CD4-positive, alpha-beta T cell treated with Interleukin-2 at 100 ng/mL for 4 hours (primary cell): ENCODE measurements at regions not wholly inside any gene's neighbourhood (a gene's known extent, or its start where the extent isn't known, plus 50 kb on each side); places are given as distances from the start of the nearest gene placed in this dataset.
A peak's percentile ranks its signal among the peaks of the same experiment; 100 is the strongest.

Experiments
- DNase-seq: peaks from one replicate; pipeline ENCODE4 v3.0.0-alpha.2; 2020; ENCODE audit warnings: low spot score

DNA sequence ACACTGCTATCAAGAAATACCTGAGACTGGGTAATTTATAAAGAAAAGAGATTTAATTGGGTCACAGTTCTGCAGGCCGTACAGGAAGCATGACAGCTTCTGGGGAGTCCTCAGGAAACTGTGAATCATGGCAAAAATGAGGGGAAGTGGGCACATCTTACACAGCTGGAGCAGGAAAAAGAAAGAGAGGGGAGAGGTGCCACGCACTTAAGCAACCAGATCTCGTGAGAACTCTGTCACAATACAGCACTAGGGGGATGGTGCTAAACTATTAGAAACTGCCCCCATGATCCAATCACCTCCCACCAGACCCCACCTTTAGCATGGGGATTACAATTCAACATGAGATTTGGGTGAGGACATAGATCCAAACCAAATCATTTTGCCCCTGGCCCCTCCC, 105.5 kb upstream of the CPLX2 start:
- DNase-seq = no peak

- no peak for DNase-seq
Measured at GRCh38 chr5:175766963-175767362, 104.4 kb upstream of the CPLX2 start.

- DNase-seq = no peak
Measured at GRCh38 chr5:175772747-175773533, 98.4 kb upstream of the CPLX2 start.

- DNase-seq = no peak
Measured at GRCh38 chr5:175773534-175774070, 97.8 kb upstream of the CPLX2 start.

DNA sequence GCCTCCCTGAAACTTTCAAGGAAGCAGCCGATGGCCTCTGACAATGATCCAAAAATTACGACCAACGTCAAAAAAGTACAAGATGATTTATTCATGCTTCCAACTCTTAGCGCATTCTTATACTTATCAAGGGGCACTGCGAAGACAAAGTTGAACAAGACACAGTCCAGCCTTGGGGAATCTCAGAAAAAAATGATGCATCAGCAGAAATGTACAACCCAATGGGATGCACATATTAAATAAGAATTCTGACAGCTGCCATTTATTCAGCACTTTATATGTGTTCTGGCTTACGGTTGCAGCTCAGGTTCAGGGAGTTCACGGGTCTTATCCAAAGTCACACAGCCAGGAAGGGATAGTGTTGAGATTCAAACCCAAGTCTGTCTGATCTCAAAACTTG, 96.0 kb upstream of the CPLX2 start:
- no peak for DNase-seq

GRCh38 chr5:175778951-175779503, 92.4 kb upstream of the CPLX2 start:
- DNase-seq = no peak

- no peak for DNase-seq
Measured at GRCh38 chr5:175783739-175784138, 87.6 kb upstream of the CPLX2 start.

GRCh38 chr5:175784230-175784629, 87.1 kb upstream of the CPLX2 start:
- DNase-seq = no peak

DNA sequence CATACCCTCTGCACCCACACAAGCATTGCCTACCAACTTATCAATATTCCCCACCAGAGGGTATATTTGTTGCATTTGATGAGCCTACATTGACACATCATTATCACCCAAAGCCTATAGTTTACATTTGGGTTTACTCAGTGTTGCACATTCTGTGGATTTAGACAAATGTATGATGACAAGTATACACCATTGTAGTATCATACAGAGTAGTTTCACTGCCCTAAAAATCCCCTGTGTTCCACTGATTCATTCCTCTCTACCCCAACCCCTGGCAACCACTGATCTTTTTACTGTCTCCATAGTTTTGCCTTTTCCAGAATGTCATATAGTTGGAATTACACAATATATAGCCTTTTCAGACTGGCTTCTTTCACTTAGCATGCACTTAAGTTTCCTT, 85.7 kb upstream of the CPLX2 start:
- no peak for DNase-seq

DNA sequence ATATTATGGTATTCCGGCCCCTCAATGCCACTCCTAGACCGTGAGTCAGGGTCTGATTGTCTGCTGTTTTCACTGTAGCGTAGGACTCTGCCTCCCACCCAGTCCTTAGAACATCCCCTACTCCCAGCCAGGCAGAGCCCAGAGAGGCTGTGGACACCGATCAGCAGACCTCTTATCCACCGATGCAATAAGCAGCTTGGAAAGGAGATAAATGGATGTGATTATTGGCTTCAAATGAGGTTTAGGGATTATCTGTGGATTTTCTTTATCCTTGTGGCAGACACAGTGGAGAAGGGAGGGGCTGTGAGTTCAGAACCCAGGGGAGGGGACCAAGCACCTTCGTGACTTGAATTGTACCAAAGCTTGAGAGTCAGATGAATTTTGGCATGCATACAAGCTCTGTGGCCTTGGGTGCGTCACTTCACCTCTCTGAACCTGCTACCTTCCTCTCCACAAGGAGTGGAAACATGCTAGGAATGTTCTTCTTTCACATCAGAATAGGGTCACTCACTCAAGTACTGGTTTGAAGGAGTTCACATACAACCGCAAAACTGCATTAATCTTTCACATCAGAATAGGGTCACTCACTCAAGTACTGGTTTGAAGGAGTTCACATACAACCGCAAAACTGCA, 83.1 kb upstream of the CPLX2 start:
- DNase-seq = no peak

DNA sequence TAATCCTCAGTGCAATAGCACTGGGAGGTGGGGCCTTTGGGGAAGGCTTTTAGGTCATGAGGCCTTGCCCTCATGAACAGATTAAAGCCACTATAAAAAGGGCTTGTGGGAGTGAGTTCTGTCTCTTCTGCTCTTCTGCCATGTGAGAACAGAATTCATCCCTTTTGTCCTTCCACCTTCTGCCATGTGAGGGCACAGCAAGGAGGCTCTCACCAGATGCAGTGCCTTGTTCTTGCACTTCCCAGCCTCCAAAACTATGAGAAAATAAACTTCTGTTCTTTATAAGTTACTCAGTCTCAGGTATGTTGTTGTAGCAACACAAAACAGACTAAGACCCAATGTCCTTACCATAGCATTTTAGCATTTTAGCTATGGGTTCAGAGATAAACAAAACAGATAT, 81.7 kb upstream of the CPLX2 start:
- no peak for DNase-seq

GRCh38 chr5:175790796-175791195, 80.6 kb upstream of the CPLX2 start:
- no peak for DNase-seq

DNA sequence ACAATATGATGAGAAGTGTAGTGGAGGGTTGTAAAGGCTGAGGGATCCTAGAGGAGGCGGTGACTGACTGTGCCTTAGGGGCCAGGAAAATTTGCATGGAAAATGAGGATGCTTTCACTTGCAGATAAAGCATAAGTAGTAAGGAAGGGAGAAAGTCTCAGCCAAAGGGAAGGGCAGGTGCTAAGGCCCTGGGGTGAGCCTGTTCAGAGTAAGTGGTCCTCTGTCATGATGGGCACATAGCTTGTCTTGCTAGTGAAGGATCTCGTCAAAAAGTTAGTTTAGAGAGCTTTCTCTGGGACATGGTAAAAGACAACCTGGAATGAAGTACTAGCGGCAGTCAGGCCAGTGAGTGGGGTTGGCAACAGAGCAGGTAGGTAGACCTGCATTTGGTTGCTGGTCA, 75.4 kb upstream of the CPLX2 start:
- DNase-seq = no peak

DNA sequence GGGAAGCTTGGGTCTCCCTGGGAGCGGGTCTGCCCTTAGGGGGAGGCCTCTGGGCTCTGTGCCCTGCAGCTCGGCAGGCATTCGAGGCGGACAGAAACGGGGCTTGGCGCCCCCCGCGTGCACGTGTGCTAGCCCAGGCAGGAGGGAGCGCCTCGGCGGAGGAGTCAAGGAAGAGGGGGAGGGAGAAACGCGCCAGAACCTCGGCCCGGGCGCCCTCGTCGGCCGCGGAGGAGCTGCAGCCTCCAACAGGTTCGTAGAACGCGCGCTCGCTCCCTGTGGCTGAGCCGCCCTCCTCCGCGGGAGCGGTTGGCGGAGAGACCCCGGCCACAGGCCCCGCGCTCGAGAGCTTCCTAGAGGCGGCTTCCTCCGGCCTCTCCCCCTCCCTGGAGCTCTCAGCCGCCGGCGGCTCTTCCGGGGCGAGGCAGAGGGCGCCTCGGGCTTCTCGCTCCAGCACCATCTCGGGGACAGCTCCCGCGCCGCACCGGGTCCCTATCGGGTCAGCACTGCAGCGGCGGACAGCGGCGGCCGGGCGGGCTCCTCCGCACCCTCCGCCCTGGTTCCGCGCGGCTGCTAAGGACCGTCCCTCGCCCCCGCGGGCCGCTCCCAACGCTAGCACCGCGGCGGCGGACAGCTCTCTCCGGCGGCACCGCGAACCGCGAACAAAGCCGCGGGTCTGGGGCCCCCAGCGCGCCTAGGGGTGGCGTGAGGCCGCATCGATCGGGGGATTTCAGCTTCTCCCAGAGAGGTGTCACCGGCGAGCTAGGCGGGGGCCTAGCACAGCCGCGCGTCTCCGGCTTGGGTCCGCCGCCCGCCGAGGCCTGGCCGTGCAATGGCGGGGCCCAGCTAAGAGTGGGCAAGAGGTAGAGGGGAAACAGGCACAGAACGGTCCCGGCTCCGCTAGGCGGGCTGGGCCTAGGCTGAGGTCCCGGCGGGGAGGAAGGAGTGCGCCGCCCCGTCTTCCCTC, 74.6 kb upstream of the CPLX2 start:
- DNase-seq = peak; percentile 61

GRCh38 chr5:175797521-175798038, 73.8 kb upstream of the CPLX2 start:
- DNase-seq = no peak

DNA sequence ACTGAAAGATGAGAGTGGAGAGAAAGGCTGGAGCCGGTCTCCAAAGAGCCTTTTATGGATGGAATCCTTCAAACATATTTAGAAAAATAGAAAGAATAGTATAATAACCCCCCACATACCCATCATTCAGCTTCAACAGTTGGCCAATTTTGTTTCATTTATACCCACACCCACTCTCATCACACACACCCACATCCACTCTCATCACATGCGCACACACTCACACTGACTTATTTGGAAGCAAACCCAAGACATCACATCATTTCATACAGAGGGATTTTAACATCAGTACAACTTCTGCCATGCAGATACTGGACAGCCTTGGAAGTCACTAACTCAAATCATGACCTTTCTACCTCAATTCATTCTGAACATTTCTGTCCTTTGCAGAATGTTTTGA, 72.8 kb upstream of the CPLX2 start:
- no peak for DNase-seq

GRCh38 chr5:175800656-175801081, 70.7 kb upstream of the CPLX2 start:
- DNase-seq = no peak

DNA sequence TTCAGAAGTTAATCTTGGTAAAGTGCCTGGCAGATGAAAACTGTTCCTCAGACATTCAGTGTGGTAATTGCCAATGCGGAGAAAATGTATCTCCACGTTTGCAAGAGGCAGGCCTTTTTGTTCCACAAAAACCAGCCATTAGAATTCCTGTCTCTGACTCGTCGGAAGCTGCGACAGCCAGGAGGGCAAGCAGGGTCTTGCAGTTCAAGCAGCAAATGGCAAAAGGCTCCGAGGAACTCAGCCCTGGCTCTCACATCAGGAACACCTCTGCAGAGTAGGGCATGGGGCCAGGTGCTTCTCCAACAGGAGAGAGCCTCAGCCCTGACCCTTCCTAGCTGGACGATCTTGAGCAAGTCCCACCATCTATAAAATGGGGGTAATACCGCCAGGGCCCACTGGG, 69.0 kb upstream of the CPLX2 start:
- no peak for DNase-seq

- DNase-seq = no peak
Measured at GRCh38 chr5:175803254-175803653, 68.1 kb upstream of the CPLX2 start.

DNA sequence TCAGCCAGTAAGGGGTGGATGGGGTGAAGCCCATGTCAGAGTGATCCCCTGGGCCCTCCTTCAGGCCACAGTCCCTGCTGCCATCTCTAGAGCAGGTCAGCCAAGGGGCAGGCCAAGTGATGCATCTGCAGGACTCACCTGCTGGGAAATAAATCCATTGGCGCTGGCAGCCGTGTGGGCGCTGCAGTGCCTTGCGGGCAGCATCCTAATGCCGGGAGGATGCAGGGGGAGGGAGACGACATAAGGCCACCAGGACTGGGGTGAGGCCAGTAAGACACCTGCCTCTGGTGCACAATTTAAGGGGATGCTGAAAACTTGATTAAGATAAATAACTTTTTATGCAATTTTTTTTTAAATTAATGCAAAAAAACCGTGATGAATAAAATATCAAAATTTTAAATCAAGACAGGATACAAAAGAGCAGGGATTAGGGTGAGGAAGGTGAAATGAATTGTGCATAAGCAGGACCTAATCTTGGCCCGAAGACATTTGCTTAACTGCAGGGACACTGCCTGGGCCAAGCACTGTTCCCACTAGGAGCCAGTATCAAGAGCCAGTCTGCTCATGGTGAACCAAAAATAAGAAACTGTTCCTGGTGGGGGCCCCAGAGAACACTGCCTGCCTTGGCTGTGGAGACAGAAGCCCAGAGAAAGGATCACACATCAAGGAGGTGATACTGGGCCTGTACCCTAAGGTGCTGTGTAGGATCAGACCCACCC, 67.5 kb upstream of the CPLX2 start:
- no peak for DNase-seq
